Nucleus accumbens (tissue), 56 donors: ENCODE measurements at regions not wholly inside any gene's neighbourhood (a gene's known extent, or its start where the extent isn't known, plus 50 kb on each side); places are given as distances from the start of the nearest gene placed in this dataset.

Source experiments
- DNase-seq, 56 donors: peaks; one replicate each; lab custom pipeline; 2025; lab: John Stamatoyannopoulos, UW

DNA sequence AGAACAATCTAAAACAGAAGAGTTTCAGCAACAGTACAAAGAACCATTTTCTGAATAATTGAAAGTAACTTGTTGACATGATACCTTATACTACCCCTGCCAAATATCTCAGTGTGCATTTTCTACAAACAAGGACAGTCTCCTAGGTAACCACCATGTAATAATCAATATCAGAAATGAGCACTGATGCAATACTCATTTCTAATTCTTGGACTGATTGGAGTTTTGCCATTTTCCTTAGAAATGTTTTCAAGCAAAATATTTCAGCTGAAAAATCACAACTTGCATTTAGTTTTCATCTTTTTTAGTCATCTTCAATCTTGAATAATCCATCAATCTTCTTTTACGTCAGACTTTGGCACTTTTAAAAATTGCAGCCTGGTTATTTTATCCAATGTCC is 420.2 kb downstream of the CDC14C start:
- no peak for DNase-seq

DNA sequence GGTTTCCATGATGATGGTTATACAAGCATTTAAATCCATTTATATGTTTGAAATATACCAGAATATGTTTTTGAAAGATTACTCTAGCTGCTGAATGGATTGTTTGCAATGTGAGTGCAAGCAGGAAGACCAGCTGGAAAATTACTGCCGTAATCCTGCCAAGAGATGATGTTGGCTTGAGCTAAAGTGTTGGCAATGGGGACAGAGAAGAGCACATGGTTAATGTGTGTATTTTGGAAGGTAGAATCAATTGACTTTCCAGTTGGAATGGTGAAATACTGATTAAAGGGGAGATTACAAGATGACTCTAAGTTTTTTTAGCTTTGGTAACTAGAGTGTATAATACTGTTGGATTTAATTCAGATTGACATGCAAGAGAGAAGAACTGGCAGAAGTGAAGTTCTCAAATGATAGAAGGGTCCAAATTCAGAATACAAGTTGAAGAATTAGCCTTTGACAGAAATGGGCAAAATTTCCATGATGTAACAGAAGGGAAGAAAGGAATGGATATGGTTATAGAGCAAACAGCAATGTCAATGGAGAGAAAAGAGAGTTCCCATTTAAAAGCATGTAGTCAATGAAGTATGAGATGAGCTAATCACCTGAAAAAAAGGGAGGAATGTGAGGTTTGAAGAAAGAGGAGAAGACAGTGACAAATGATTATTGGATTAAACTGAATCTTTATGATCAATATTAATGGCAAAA is 422.0 kb downstream of the CDC14C start:
- DNase-seq = no peak

DNA sequence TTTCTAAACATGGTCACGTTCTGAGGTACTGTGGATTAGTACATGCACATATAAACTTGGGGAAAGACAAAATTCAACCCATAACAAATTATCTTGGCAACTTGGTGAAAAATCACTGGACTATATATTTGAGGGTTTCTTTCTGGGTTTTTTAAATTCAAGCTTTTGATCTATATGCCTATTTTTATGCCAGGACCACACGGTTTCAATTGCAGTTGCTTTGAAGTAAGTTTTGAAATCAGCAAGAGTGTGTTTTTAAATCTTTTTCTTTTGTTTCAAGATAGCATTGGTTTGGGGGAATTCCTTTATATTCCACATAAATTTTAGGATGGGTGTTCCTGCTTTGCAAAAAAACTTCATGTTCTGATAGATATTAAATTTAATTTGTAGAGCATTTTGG is 406.4 kb upstream of the VWC2 start:
- DNase-seq = no peak

DNA sequence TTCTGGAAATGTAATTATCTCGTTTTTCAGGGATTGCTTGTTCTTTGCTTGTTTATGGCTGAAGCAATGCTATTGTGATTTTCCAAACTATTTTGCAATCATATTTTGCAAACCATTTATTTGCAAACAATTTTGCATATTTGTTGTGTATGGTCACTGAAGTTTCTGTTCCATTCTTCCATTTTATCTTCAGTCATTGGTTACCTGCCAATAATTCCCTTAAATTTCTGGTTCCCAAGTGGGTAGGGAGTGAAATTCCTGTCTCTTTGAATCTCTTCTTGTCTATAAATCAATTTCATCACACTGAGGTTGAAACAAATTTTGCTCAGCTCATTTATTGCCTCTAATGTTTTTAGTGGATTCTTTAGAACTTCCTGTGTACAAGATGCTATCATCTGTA is 401.7 kb upstream of the VWC2 start:
- DNase-seq = no peak

DNA sequence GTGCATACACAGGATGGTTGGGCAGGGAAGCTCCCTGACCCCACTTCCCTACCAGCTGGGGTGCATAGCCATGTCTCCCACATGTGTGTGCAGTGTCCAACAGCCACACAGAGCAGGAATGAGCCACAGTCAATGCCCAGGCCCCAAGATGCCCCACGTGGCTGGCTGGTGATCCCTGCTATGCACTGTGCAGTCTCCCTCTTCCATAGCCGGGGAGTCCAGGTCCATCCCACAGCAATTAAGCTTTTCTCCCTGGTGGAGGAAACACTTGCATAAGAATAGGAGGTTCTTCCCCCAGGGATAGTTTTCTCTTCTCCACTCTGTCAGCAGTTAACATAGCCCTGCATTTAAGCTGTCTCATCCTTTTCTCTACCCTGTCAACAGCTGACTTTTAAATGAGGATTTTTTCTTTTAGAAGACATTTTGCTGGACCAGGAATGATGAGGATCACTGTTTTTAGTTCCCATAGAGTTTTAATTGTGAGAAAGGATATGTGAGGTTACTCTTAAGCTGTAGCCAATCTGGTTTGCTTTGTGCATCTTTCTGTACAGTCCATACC is 396.5 kb upstream of the VWC2 start:
- DNase-seq = no peak

DNA sequence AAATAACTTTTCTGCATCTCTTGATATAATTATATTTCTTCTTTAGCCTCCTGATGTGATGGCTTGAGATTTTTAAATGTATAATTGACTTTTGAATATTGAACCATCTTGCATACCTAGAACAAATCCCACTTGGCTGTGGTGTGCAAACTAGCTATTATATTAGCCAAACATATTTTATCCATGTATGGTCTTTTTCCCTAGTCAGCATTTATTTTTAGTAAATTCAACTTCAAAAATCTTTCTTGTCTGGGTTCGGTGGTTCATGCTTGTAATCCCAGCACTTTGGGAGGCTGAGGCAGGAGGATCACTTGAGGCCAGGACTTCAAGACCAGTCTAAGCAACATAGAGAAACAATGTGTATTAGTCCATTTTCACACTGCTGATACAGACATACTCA is 386.6 kb upstream of the VWC2 start:
- DNase-seq = no peak

DNA sequence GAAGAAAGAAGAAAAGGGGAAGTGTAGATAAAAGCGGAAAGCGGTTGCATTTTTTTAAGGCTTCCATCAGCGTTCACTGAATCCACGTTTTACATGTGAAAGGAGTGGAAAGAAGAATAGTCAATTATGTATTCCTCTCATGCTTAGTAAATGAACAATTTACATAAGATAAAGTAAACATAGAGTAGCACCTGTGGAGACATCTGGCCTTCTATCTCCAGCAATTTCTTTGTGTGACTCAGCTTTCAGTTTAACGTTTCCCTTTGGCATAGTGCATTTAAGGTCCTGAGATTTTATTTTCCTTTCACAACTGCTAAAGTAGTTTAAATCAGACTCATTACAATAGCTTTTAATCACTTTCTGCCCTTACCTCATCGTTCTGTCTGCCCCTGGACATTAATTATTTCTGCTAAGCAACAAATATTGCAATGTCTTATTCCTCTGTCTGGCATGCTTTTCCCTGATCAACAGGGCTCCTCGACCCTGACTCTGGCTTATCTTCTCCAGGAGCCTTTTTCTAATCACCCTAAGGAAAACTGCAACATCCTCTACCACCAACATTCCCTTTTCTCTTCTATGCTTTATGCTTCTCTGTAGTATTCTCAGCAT is 383.5 kb upstream of the VWC2 start:
- no peak for DNase-seq

DNA sequence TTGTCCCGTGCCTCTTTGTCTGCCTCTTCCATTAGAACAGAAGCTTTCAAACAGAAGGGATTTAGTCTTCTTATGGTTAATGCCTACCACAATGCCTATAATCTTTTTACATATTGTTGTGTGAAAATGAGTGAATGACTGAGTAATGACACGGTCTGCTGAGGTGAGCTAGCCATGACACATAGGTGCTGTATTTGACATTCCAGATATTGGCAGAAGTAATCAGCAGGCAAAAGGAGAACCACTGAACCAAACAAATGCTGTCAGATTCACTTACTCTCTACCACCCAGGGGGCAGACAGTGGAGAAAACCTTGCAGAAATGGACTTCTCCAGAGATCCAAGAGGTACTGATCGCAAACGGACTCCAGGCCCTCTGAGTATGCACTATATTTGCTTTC is 377.2 kb upstream of the VWC2 start:
- no peak for DNase-seq

DNA sequence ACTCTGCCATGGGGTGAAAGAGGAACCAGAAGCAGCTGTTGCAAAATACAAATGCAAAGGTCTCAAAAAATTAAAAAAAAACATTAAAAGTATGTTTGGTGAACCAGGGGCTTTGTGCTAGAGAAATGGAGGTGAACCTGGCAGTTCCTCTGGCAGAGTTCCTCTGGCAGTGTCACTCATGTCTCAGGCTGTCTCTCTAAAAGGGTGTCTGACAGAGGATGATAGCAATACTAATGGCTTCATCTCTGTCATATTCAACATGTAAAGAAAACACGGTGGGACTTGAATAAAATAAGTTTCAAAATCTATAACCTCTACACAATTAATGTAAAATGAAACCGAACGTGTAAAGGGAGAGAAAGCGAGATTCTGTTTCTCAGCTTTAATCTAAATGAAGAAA is 375.7 kb upstream of the VWC2 start:
- DNase-seq = no peak

DNA sequence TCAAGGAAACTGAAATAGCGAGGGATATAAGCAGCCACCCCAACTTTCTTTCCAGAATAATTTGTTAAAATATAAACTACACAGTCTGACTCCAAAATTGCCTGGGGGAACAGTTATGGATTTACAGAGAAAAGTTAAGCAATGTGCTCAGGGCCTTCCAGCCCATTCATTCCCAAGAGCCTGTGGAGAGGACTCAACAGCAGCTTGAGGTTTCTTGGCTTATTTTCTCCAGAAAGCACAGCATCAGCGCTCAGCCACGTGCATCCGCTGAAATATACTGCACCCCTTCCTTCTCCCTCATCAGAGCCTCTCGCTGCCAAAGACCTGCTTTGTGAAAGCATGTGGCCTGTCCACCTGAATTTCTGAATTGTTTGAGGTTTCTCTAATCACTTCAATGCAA is 375.2 kb upstream of the VWC2 start:
- no peak for DNase-seq

DNA sequence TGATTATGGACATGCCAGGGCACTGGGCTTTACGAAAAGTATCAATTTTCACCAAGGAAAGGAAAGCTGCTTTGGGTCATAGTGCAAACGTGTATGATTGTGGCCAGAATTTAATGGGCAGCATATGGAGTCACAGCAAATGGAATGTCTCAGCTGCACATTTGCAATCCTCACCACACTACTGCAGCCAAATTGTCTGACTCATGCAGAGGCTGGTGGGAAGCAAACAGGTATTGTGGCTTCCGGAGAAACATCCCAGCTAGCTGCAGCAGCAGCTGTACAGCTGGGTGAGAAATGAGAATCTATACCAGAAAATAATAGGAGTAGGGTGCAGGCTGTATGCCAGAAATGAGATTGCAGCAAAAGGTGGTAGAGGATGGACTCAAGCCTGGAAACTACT is 374.7 kb upstream of the VWC2 start:
- DNase-seq = no peak

DNA sequence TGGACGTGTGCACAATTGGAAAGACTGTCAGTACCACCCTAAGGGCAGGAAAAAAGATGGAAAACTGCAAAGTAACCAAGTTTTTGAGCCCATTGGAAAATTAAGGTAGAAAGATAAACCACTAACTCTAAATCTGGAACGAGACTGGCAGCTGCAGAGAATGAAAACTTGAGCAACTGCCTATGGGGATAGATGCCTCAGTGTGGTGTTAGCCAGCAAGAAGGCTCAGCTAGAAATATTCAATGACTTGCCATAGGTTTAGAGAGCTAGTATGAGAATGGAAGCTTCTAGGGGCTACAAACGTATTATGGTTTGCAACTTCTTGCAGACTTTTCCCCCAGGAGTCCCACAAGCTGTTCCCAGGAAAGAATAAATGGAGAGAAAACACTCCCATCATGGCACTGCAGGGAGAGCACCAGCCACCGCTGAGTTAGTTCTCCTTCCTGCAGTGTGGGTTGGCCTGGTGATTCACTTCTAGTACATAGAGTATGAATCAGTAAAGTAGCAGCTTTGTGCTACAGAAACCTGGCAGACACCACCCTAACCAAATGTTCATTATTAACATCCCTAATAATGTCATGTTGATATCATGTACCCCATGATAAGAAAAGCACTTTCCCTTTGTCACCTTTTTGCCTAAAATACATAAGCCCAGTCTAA is 372.4 kb upstream of the VWC2 start:
- DNase-seq = peak in 15 of 56 donors; percentile 1 to 34 (median 9)

DNA sequence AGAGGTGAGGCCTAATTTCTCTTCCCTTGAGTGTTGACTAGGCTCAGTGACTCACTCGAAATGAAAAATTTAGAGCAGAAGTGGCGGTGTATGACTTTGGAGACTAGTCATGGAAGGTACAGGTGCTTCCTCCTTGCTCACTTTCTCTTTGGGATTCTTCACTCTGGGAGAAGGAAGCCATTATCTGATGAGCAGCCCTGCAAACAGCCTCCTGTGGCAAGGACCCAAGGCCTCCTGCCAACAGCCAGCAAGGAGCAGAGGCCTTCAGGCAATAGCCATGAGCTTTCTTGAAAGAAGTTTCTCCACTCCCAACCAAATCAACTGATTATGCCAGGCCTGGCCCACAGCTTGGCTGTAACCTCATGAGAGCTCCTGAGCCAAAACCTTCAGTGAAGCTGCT is 369.6 kb upstream of the VWC2 start:
- DNase-seq = no peak

DNA sequence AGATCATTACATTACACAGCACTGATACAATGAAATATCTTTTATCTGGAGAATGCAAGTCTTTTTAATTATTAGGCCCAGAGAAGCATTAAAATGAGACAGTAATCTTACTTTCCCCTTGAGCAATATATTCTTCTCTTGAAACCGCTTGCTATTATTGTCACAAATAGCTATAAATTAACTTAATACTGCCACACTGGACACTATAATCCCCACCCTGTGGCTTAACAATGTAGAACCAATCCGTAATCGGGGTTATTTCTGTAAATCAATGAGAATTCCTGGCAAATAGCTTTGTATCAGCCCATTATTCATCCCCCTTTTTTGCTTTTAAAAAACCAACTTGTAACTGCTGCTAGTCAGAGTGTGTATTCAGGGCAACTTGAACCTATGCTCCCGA is 366.2 kb upstream of the VWC2 start:
- DNase-seq = no peak

DNA sequence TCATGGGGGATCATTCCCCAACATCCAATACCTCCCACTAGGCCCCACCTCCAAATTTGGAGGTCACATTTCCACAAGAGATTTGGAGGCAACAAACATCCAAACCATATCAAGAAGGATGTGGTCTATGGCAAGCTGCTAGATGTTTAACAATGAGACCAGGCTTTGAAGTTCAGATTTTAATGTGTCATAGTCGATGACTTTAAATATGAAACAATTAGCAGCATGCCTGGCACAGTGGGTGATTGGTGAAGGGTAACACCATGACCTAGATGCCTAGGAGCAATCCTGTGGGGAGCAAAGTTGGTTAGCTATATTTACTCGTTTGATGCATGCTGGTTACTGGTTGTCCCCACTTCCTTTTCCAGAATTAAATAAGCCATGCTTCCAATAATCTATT is 356.4 kb upstream of the VWC2 start:
- DNase-seq = no peak

DNA sequence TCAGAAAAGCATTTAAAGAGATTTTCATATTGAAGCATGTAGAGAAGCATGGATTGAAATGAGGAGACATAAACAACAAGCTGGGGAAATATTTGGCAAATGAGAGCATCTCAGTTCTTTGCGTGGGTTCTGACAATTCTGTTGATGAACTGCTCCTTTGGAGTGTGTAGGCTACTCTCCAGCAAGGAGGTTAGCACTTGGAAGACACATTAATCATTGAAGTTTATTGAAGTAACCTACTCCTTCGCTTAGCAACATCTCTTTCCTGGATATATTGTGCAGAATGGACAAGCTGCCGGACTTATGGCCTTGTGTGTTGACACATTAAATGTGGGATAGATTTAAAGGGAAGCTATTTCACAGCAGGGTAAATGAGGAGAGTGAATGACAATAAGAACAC is 354.5 kb upstream of the VWC2 start:
- DNase-seq = no peak

DNA sequence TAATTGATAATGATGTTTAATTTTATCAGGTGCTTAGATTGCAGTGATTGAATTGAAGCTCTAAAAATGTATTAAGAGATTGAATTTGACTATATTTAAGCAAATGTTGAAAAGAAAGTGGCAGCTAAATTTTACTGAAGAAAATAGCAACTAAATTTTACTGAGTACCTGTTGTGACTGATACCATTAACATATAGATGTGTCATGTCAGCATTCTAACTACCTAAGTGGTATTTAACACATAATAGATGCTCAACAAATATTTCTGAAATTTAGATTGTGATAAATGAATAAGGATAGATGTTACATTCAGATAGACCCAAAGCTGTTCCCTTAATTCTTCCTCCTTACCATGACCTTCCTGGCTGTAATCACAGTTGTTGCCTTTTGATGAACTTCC is 350.9 kb upstream of the VWC2 start:
- DNase-seq = no peak

DNA sequence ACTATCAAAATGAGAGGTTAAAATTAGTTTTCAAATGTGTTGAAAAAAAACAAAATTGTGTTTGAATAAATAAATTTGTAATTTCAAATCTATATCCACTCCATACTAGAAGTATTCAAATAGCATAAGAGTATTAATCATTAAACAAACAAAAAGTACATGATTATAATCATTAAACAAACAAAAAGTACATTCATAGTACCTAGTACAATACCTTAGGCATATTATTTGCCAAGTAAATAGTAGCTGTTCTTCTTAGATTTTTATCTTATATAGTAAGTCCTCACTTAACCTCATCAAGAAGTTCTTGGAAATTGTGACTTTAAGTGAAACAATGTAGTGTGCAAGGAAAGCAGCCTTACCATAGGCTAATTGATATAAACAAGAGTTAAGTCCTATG is 349.3 kb upstream of the VWC2 start:
- DNase-seq = no peak

DNA sequence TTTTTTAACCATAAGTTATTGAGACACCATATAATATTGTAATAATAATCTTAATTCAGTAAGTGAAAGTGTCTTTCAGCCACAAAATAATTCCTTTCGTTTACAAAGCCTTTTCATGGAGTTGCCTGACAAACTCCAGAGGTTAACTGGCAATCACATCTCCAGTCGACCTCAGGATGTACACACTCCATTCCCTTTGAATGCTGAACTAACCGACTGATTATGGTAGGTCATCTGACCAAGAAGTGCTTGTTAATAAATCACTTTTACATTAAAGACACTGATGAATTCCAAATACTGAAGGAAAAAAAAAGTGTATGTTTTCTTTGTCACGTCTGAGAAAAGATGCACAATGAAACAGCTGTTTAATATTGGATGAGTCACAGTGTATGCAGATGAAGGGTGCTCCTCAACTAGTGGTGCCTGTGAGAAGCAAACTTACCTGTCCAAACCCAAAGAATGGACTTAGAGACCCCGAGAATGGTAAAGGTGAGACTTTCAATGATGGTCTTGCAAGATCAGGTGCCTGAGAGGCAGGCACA is 348.1 kb upstream of the VWC2 start:
- no peak for DNase-seq

DNA sequence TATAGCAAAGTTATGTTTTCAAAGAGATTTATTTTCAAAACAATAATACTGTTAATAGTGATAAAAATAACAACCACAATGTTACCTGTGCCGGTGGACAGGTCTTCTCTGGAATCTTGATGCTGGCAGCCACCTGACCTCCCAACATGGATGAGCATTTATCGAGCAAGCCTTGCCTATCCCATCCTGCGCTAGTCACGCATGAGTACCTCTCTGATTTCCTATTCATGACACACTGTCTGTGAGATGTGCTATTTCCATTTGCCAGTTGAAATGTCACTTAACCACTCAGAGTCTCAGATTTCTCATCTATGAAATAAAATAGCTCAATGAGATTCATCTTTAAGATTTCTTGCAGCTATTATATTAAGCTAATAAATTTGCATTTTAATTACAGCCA is 341.2 kb upstream of the VWC2 start:
- DNase-seq = no peak

DNA sequence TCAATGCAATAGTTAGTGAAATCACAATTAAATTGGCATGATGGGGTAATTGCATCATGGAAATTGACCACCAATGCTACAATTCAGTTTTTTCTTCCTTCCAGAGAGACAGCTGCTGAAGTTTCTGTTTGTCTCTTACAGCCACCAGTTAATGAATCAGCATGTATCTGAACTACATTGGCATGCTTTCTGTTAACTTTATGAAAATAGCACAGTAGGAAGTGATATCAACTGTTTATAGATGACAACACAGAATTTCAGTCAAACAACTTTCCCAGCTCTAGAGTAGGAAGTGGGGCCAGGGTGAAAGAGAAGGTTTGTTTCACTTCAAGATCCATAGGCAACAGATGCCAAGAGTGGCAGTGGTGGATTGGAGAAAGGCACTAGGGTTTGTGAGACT is 339.6 kb upstream of the VWC2 start:
- no peak for DNase-seq

DNA sequence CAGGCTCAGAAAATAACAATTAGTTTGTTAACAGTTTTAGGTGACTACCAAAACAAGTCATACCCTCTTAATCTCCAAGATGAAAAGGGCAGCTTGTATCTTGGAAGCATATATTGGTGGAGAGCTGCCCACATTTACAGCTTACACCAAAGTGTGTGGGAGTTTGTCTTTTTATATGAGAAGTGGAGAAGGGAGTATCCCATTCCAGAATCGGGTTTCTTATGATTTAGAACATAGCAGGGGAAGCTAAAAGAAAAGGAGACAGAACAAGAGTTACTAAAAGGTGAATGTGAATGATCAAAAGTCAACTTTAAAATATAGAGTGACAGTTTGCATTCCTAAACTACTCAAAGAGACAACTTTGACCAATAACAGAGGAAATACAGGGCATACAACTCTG is 338.6 kb upstream of the VWC2 start:
- DNase-seq = no peak
